HG03025 (cell line): ENCODE measurements at regions not wholly inside any gene's neighbourhood (a gene's known extent, or its start where the extent isn't known, plus 50 kb on each side); places are given as distances from the start of the nearest gene placed in this dataset.
"Not testable (repeated sequence)": the region's sequence is repeated elsewhere in the genome, so short reads cannot be mapped to it uniquely, and the experiment has no call there.

ENCODE experiments used
- ATAC-seq: cut with Tn5 transposase; IDR thresholded peaks from one replicate; pipeline ENCODE4 v1.9.1; 2021; ENCODE audit warnings: mild to moderate bottlenecking, moderate library complexity; ENCODE audit not compliant: unreplicated experiment, low FRiP score

DNA sequence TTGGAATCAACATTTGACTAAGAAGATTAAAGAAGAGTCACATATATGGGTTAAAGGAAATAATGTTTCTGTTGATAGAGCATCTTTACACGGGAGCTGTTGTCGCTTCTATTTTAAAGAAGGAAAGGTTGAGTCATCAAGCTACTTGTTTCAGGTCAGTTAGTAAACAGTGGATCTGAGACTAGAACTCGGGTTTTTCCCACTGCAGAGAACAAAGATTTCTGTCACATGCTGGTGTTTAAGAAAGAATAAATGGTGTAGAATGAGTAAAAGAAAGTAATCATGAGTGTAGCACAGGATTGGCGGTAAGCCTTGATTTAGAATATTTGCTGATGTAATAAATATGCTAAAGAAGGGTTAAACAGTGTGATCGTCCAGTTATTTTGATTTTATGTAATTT, 455.5 kb downstream of the AEBP2 start:
- peak; percentile 79 for ATAC-seq

- no peak for ATAC-seq
Measured at GRCh38 chr12:19895246-19896020, 456.1 kb downstream of the AEBP2 start.

DNA sequence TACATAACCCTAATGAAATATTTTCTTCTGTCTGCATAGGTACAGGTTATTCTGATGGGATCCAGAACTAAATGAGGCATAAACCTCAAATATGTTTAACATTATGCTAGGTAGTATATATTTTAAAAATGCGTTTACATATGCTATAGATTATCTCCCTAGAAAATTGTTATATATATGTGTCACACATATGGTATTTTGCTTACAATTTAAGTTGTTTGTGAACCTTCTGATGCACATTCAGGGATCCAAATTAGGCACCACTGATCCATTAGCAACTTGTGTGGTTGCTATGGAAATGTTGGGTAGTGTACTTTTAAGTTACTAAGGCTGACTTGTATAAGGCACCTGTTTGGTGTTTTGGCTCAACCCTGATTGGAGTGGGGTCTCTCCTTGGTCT, 456.7 kb downstream of the AEBP2 start:
- no peak for ATAC-seq

DNA sequence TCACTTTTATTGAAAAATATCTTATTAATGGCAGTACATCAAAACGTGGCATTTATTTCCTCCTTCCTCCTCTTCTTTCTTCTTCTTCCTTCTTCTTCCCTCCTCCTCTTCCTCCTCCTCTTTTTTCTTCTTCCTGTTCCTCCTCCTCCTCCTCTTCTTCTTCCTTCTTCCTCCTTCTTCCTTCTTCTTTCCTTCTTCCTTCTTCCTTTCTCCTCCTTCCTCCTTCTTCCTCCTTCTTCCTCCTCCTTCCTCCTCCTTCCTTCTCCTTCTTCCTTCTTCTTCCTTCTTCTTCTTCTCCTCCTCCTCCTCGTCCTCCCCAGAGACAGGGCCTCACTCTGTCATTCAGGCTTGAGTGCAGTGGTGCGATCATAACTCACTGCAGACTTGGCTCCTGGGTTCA, 457.2 kb downstream of the AEBP2 start:
- no peak for ATAC-seq

GRCh38 chr12:19897900-19898408, 458.7 kb downstream of the AEBP2 start:
- ATAC-seq = no peak

DNA sequence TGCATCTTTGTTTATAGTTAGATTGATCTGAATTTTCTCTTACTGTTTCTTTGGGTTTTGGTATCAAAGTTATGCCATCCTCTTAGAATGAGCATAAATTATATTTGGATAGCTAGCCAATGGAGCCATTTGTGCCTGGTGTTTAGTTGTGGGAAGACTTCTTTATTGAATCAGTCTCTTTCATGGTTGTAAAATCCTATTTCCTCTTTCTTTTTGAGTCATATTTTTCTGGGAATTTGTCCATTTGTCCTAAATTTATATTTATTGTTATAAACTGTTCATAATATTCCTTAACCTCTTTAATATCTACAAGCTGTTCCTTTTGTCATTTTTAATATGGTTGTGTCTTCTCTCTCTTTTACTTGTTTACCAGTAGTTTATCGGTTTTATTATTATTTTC, 462.5 kb downstream of the AEBP2 start:
- ATAC-seq = no peak

- no peak for ATAC-seq
Measured at GRCh38 chr12:19904819-19905218, 463.5 kb upstream of the PDE3A start.

GRCh38 chr12:19908830-19909229, 459.5 kb upstream of the PDE3A start:
- ATAC-seq = no peak

GRCh38 chr12:19909418-19909817, 458.9 kb upstream of the PDE3A start:
- no peak for ATAC-seq

DNA sequence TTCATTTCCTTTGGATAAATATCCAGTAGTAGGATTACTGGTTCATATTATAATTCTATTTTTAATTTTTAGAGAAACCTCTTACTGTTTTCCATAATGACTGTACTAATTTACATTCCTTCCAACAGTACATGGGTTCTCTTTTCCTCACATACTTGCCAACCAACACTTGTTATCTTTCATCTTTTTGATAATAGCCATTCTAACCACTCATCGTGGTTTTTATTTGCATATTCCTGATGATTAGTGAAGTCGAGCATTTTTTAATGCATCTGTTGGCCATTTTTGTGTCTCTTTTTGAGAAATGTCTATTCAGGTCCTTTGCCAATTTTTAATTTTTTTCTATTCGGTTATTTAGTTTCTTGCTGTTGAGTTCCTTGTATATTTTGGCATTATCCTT, 457.7 kb upstream of the PDE3A start:
- ATAC-seq = no peak

- ATAC-seq = no peak
Measured at GRCh38 chr12:19912991-19913390, 455.3 kb upstream of the PDE3A start.

DNA sequence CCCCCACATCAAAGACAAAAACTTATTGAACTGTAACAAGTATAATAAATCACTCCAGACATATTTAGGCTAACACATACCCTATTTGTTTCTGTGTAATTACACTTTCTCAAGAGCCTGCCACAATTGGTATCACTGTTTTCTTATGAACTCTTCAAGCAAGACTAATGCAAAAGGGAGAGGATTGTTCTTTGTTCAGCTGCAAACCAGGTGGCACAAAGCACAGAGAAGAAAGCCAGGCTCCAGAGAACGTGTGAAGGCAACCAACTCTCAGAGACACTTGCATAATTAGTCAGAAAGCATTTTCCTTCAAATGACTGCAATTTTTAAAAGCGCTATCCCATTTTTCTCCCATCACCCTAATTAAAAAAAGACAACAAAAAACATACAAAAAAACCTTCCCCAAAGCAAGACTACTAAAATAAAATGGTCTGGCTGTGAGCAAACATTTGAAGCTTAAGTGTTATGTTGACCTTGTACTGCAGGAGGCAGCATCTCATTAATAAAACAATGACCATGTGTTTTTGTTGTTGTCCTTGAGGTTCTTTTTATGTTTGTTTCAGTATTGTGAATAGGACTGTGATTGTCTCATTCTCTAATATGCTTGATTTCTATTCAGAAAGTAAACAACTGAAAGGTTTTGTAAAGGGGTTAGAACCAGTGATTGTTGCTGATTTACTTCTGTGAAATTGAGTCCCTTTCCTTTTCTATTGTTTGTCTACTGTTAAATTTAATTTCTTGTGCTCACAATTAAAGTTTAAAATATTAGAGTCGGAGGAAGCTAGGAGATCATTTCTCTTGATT, 452.7 kb upstream of the PDE3A start:
- no peak for ATAC-seq

- no peak for ATAC-seq
Measured at GRCh38 chr12:19916196-19916753, 452.1 kb upstream of the PDE3A start.

DNA sequence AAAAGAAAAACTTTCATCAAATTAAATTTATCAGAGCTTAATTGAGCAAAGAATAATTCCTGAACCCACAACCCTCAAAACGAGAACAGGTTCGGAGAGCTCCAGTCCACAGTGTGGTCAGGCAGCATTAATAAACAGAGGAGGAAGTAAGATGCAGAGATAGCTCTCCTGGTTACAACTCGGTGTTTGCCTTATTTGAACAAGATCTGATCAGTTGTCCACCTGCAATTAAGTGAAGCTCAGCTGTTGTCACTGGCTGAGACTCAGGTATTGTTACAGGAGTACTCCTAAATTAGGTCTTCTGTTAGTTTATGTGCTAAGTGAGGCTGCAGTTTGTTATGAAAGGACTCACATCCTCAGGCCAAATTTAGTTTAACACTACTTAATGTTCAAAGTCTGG, 451.4 kb upstream of the PDE3A start:
- ATAC-seq = no peak

DNA sequence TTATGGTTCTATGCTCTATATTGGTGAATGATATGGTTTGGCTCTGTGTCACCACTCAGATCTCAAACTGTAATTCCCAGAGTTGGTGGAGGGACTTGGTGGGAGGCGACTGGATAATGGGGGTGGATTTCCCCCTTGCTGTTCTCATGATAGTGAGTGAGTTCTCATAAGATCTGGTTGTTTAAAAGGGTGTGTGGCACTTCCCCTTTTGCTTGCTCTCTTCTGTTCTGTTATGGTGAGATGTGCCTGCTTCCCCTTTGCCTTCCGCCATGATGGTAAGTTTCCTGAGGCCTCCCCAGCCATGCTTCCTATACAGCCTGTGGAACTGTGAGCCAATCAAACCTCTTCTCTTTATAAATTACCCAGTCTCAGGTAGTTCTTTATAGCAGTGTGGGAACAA, 446.6 kb upstream of the PDE3A start:
- ATAC-seq = not testable (repeated sequence)

- no peak for ATAC-seq
Measured at GRCh38 chr12:19922717-19923116, 445.6 kb upstream of the PDE3A start.

DNA sequence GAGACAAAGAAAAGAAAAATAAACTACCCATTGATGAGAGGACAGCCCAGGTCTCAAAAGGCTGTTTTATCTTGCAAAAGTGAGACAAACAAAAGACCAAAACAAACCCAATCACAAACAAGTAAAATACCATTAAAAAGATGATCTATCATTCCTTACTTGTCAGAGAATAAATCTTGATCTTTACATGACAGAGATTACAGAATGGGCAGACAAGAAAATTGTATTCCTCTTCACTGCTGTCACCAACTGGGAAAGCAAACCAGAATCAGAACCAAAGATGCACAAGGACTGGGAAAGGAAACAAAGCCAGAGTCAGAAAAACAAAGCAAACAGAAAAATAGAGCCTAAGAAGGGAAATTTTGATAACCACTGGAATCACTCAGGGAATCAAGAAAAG, 444.0 kb upstream of the PDE3A start:
- ATAC-seq = no peak

DNA sequence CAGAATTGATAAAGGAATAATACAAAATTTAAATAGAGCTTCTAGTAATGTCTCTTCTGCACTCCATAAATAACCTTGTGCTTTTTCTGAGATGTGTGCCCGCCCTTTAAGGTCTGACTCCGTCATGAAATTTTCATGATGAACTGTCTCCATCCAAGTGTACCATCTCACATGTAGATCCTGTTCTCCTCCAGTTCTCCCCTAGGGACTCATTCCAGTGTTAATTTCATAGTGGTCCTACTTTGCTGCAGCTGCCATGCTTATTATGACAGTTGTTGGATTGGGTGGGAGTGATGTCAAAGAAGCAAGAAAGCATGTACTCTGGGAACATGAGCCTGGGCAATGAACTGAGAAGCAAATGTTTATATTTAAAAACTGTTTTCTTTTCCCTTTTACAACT, 442.5 kb upstream of the PDE3A start:
- ATAC-seq = no peak

DNA sequence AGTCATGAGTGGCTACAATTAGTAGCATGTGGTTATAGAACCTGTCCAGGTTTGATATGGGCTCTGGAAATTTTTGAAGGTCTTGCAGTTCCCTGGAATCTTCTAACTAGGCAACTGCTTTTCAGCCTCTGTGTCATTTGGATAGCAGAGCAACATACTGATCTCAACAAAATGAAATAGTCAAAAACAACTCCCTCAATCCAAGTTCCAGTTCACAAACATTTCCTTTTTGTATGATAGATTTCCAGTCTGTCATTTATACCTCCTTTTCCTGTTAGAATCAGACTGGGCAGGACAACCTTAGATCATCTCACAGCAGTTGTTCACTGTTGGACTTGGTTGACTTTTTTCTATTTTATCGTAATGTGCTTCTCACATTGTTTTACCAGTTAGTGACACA, 442.1 kb upstream of the PDE3A start:
- ATAC-seq = no peak

DNA sequence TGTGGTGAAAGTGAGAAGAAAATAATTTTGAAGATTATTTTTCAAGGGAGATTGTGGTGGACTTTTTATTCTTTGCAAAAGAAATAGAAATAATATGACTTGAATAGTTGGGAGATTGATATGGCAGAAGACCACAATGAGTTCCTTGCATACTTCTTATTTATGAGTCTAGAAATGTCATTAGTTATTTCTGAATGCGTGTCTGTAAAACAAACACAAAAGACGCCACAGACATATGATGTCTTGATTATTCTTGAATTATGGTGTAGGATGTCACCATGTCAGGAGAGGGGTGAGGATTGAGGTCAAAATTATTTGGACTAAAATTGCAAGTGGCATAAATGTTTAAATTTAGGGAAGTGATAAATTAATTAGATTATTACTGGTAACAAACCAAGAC, 440.7 kb upstream of the PDE3A start:
- ATAC-seq = no peak

DNA sequence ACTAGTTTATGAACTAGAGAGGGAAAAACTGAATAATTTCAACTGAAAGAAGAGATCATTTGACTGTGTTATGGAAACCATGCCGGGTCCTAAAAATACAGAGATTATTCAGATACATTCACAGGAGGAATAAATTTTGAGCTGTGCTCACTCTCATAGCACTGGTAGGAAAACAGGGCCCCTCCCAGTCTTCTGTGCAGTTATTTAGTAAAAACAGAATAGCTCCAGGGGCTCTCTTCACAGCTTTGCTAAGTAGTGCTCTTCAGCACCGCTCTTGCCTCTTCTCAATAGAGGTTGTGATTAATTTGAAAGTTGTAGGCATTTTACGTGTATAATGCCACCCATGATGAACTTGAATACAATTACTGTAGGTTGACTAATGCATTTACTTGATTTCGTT, 435.9 kb upstream of the PDE3A start:
- ATAC-seq = no peak
